ENCODE measurements at regions not wholly inside any gene's neighbourhood (a gene's known extent, or its start where the extent isn't known, plus 50 kb on each side); places are given as distances from the start of the nearest gene placed in this dataset.

DNA sequence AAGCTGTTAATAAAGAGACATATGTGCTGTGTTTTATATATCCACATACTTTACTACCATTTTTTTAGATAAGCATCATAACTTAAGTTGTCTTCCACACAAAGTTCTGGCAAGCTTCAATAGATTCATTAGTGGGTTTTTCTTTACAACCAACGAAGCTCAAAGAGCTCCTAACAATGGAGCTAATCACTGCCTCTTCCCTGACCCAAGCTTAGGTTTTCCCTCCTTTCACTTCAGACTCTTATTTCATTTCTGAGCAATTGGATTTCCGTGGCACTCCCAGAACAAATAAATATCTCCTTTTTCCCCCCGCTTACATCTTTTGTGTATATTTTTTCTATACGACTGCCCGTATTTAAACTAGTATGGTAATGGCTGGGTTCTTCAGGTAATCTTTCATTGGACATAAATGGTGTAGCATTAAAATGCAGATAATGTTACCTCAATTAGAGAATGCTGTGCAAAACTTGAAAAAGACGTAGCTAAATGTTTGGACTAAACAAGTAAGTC is 275.5 kb upstream of the TMEM161B start:
- no peaks in the 10 kb centered on the region for H3K27me3 ChIP-seq (ENCODE audit: insufficient read depth, low read length)
- no peak overlapping the region for H2BK120ac ChIP-seq (ENCODE audit: low read depth, low read length, poor library complexity, severe bottlenecking)
- H3K14ac ChIP-seq (ENCODE audit: insufficient read depth, low read length), result no peak overlapping the region
- H3K27ac ChIP-seq (ENCODE audit: insufficient read length, low read depth, low read length), result no peak overlapping the region
- no peak overlapping the region for H4K8ac ChIP-seq (replicated peaks; ENCODE audit: insufficient read length, low read depth, low read length)
- no peak overlapping the region for H3K23ac ChIP-seq (ENCODE audit: insufficient read length, low read depth, low read length)
- no peaks in the 10 kb centered on the region for H3K27me3 Mint-ChIP-seq (ENCODE audit: low read depth)
- no peaks in the 10 kb centered on the region for H3K9me3 ChIP-seq (ENCODE audit: control insufficient read depth, low read depth, low read length)
- no peak overlapping the region for H3K56ac ChIP-seq (ENCODE audit: insufficient read length, low read depth, low read length)
- H4K5ac ChIP-seq (ENCODE audit: insufficient read length, low read depth, low read length), result no peak overlapping the region
- no peaks in the 10 kb centered on the region for H3K79me1 ChIP-seq (ENCODE audit: insufficient read depth, low read depth, low read length, poor library complexity, severe bottlenecking)
- H3K4me2 ChIP-seq (ENCODE audit: insufficient read depth, insufficient read length, low read length), result no peak overlapping the region
- H3T11ph ChIP-seq (ENCODE audit: low read length), result no peak overlapping the region
- no peak overlapping the region for H3K9ac ChIP-seq (ENCODE audit: extremely low read depth, insufficient read length, low read length)
- no peak overlapping the region for H2BK15ac ChIP-seq (ENCODE audit: low read depth, low read length)
- no peak for TF ChIP-seq CTCF (conservative IDR thresholded peaks at IDR 0.05)
- no peak overlapping the region for H2BK20ac ChIP-seq (ENCODE audit: low read depth, low read length, poor library complexity, severe bottlenecking)
- no peak overlapping the region for H3K27ac Mint-ChIP-seq
- H3K18ac ChIP-seq (ENCODE audit: insufficient read length, low read depth, low read length), result no peak overlapping the region
- no peak overlapping the region for H3K4ac ChIP-seq (ENCODE audit: low read depth, low read length)
- H2AFZ ChIP-seq (ENCODE audit: low read length), result no peak overlapping the region
- H4K91ac ChIP-seq (ENCODE audit: insufficient read length, low read depth, low read length), result no peak overlapping the region
- H4K20me1 ChIP-seq (ENCODE audit: control insufficient read depth, insufficient read depth, insufficient read length), result no peaks in the 10 kb centered on the region
- peaks cover 16 to 19% of the 10 kb centered on the region in 2 experiments for H3K4me1 Mint-ChIP-seq
- no peaks in the 10 kb centered on the region for H3K36me3 Mint-ChIP-seq (ENCODE audit: insufficient read depth in 1 of 3, low read depth in 3 of 3)
- no peaks in the 10 kb centered on the region for H3K79me2 ChIP-seq (ENCODE audit: insufficient read depth, low read length)
- no peak overlapping the region for H2BK5ac ChIP-seq (ENCODE audit: insufficient read length, low read length)
- no peak overlapping the region for H2BK12ac ChIP-seq (ENCODE audit: insufficient read length, low read depth, low read length)
- H3K23me2 ChIP-seq (ENCODE audit: insufficient read length, low read depth, low read length, poor library complexity, severe bottlenecking), result no peaks in the 10 kb centered on the region
- H3K9me3 Mint-ChIP-seq, result no peaks in the 10 kb centered on the region
- no peak for DNase-seq
- no CpG with 5 or more reads among the region's 6 CpGs for WGBS (ENCODE audit: extremely low coverage, insufficient read length, low lambda C conversion rate)
- H3K4me3 Mint-ChIP-seq, result no peak overlapping the region
- no peaks in the 10 kb centered on the region; the same call in 1 of the 2 replicates for H3K4me1 ChIP-seq (ENCODE audit: insufficient read depth, low read length)
- H2AK5ac ChIP-seq (ENCODE audit: insufficient read length, low read length), result no peak overlapping the region
